SU-DHL-6 (cell line): ENCODE measurements at regions not wholly inside any gene's neighbourhood (a gene's known extent, or its start where the extent isn't known, plus 50 kb on each side); places are given as distances from the start of the nearest gene placed in this dataset.
A peak's percentile ranks its signal among the peaks of the same experiment; 100 is the strongest.

Experiments
- EZH2phosphoT487 ChIP-seq: fragments of 200-600 bp; sonication (generic), shearing (Covaris generic); conservative IDR thresholded peaks from 2 replicates; pipeline ENCODE4 v1.6.1; 2018; ENCODE audit warnings: mild to moderate bottlenecking, antibody characterized with exemption, low read length, moderate library complexity, mixed read lengths
- TF ChIP-seq, protein P1 (sequence below): fragments of 200-600 bp; sonication (generic); IDR thresholded peaks from one replicate; pipeline ENCODE4 v1.5.1; 2017; ENCODE audit warnings: antibody characterized with exemption, mild to moderate bottlenecking, low read length, moderate library complexity; ENCODE audit not compliant: insufficient read depth, poor library complexity, severe bottlenecking

DNA sequence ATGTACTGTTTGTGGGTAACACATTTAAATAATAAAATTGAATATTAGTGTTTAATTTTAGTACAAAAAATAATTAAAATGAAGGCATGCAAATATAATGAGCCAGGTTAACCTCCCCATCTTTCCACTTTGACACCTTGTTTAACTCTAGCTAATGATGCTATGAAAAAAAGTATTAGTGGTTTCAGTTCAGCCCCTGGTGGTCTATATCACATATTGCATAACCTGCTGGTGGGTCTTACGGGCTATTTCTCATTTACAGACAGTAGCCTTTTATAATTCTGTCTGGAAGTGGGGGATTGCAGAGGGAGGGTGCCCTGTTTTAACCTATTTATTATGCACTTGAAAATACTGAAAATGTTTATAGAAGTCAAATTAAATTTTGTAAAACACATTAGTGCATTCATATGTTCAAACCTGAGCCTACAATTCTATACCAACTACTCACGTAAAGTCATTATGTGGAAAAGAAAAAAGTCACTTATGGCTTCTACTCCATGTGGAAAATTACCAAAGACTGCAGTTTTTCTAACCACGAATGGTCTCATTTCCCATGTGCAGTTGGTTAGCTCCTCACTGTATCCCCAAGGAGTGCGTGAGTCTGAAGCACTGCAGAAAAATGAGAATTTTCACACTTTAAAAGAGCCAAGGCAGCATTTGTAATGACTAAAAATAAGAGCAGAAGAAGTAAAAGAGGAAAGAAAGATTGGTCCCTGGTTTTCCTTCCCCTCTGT, 381.0 kb downstream of the MTX2 start:
- TF ChIP-seq, protein P1, sequence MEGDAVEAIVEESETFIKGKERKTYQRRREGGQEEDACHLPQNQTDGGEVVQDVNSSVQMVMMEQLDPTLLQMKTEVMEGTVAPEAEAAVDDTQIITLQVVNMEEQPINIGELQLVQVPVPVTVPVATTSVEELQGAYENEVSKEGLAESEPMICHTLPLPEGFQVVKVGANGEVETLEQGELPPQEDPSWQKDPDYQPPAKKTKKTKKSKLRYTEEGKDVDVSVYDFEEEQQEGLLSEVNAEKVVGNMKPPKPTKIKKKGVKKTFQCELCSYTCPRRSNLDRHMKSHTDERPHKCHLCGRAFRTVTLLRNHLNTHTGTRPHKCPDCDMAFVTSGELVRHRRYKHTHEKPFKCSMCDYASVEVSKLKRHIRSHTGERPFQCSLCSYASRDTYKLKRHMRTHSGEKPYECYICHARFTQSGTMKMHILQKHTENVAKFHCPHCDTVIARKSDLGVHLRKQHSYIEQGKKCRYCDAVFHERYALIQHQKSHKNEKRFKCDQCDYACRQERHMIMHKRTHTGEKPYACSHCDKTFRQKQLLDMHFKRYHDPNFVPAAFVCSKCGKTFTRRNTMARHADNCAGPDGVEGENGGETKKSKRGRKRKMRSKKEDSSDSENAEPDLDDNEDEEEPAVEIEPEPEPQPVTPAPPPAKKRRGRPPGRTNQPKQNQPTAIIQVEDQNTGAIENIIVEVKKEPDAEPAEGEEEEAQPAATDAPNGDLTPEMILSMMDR = peak; percentile 11
- TF ChIP-seq EZH2phosphoT487 = no peak
